ENCODE measurements at regions not wholly inside any gene's neighbourhood (a gene's known extent, or its start where the extent isn't known, plus 50 kb on each side); places are given as distances from the start of the nearest gene placed in this dataset.
A peak's percentile ranks its signal among the peaks of the same experiment; 100 is the strongest.

- 29% methylated on average over 4 of the region's 4 CpGs for WGBS (ENCODE audit: insufficient coverage, insufficient replicate concordance, low lambda C conversion rate, missing lambda C conversion rate)
- H3K79me2 ChIP-seq (ENCODE audit: control insufficient read depth, insufficient read depth, low read length): no peaks in the 10 kb centered on the region
- intact Hi-C loops (cut with micrococcal nuclease; ENCODE audit: unreplicated experiment) (no loop called here), in situ Hi-C loops (cut with MboI) (no loop called here)
- peaks cover 1% of the 10 kb centered on the region; the same call in 1 of the 3 replicates for H3K9me3 ChIP-seq (replicated peaks; ENCODE audit: control insufficient read depth, insufficient read depth, low read length)
- no peak for FAIRE-seq
- TF ChIP-seq, protein P1, sequence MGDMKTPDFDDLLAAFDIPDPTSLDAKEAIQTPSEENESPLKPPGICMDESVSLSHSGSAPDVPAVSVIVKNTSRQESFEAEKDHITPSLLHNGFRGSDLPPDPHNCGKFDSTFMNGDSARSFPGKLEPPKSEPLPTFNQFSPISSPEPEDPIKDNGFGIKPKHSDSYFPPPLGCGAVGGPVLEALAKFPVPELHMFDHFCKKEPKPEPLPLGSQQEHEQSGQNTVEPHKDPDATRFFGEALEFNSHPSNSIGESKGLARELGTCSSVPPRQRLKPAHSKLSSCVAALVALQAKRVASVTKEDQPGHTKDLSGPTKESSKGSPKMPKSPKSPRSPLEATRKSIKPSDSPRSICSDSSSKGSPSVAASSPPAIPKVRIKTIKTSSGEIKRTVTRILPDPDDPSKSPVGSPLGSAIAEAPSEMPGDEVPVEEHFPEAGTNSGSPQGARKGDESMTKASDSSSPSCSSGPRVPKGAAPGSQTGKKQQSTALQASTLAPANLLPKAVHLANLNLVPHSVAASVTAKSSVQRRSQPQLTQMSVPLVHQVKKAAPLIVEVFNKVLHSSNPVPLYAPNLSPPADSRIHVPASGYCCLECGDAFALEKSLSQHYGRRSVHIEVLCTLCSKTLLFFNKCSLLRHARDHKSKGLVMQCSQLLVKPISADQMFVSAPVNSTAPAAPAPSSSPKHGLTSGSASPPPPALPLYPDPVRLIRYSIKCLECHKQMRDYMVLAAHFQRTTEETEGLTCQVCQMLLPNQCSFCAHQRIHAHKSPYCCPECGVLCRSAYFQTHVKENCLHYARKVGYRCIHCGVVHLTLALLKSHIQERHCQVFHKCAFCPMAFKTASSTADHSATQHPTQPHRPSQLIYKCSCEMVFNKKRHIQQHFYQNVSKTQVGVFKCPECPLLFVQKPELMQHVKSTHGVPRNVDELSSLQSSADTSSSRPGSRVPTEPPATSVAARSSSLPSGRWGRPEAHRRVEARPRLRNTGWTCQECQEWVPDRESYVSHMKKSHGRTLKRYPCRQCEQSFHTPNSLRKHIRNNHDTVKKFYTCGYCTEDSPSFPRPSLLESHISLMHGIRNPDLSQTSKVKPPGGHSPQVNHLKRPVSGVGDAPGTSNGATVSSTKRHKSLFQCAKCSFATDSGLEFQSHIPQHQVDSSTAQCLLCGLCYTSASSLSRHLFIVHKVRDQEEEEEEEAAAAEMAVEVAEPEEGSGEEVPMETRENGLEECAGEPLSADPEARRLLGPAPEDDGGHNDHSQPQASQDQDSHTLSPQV (IDR thresholded peaks at IDR 0.05): no peak
- TF ChIP-seq ZNF687 (IDR thresholded peaks at IDR 0.05): no peak
- no peak for TF ChIP-seq BACH1 (IDR thresholded peaks at IDR 0.05; ENCODE audit: borderline replicate concordance)
- TF ChIP-seq, protein P2, sequence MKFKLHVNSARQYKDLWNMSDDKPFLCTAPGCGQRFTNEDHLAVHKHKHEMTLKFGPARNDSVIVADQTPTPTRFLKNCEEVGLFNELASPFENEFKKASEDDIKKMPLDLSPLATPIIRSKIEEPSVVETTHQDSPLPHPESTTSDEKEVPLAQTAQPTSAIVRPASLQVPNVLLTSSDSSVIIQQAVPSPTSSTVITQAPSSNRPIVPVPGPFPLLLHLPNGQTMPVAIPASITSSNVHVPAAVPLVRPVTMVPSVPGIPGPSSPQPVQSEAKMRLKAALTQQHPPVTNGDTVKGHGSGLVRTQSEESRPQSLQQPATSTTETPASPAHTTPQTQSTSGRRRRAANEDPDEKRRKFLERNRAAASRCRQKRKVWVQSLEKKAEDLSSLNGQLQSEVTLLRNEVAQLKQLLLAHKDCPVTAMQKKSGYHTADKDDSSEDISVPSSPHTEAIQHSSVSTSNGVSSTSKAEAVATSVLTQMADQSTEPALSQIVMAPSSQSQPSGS (IDR thresholded peaks at IDR 0.05; ENCODE audit: low read length): no peak
- TF ChIP-seq SMAD1 (IDR thresholded peaks at IDR 0.05; ENCODE audit: low read depth, partially characterized antibody): peak; percentile 94
- no TSS peak for BruUV-seq (replicated peaks)
- DNase-seq (ENCODE audit: low read depth, low spot score): no peak
- ChIA-PET SMC1A (ENCODE audit: uncharacterized antibody, unreplicated experiment) (interaction anchor here (0.9 to 1.9 kb wide), 3 partner anchors 16 to 63 kb away, joined by 3 to 6 read pairs (median 3); no protein-coding TSS in a partner anchor), CTCF (interaction anchor here (0.6 to 1.3 kb wide), 7 partner anchors 9 to 121 kb away, joined by 3 read pairs; no protein-coding TSS in a partner anchor), RAD21 (ENCODE audit: unreplicated experiment) (interaction anchor here (2.0 to 2.2 kb wide), 2 partner anchors 16 to 44 kb away, joined by 7 read pairs; no protein-coding TSS in a partner anchor), POLR2A (interaction anchor here (0.8 to 1.4 kb wide), 3 partner anchors 8 to 19 kb away, joined by 3 to 5 read pairs (median 3); no protein-coding TSS in a partner anchor)
- H3K27ac ChIP-seq (ENCODE audit: control insufficient read depth, insufficient read depth): no peak overlapping the region
- H3K27me3 ChIP-seq (replicated peaks in 1 of 2; ENCODE audit: control insufficient read depth in 2 of 2, insufficient read depth in 2 of 2, low read length in 1 of 2): no peaks in the 10 kb centered on the region
- H2AFZ ChIP-seq (ENCODE audit: control insufficient read depth, low read depth, low read length): peak overlapping the region; percentile 15; the same call in 1 of the 2 replicates
- H3K4me3 ChIP-seq: no peak overlapping the region
- no peaks in the 10 kb centered on the region; the same call in 1 of the 2 replicates for H3K4me1 ChIP-seq (ENCODE audit: control insufficient read depth, insufficient read depth, low read length)
- H3K4me2 ChIP-seq (ENCODE audit: control insufficient read depth, insufficient read depth): no peak overlapping the region
- H4K20me1 ChIP-seq (ENCODE audit: control insufficient read depth, insufficient read depth): no peaks in the 10 kb centered on the region
- no peak overlapping the region for H3K9ac ChIP-seq (ENCODE audit: control insufficient read depth, insufficient read depth, low read length)
- no peak for ATAC-seq
- no peaks in the 10 kb centered on the region for H3K36me3 ChIP-seq (ENCODE audit: control insufficient read depth in 2 of 2, insufficient read depth in 2 of 2, low read length in 1 of 2)
These were observed 123.1 kb upstream of the INHBA start for GRCh38 chr7:41825927-41826480.
